Activated naive CD4-positive, alpha-beta T cell treated with anti-CD3 and anti-CD28 coated beads for 36 hours (primary cell): ENCODE measurements at regions not wholly inside any gene's neighbourhood (a gene's known extent, or its start where the extent isn't known, plus 50 kb on each side); places are given as distances from the start of the nearest gene placed in this dataset.
"Not testable (repeated sequence)": the region's sequence is repeated elsewhere in the genome, so short reads cannot be mapped to it uniquely, and the experiment has no call there.

Experiments used
- CTCF ChIA-PET: fragments of 350-600 bp; sonication (Branson Sonifier 250); formaldehyde crosslinking; loops from one replicate; lab custom pipeline; 2021; ENCODE audit warnings: antibody characterized with exemption; lab: Charles Lee
- DNase-seq: peaks from one replicate; pipeline ENCODE4 v3.0.0-alpha.2; 2020
- H3K27ac Mint-ChIP-seq: one replicate; pipeline ENCODE4 v1.8.0; 2021; ENCODE audit warnings: mild to moderate bottlenecking, mixed read lengths
- H3K27me3 Mint-ChIP-seq: one replicate; pipeline ENCODE4 v1.8.0; 2021; ENCODE audit warnings: low read depth, mixed read lengths
- H3K36me3 Mint-ChIP-seq: one replicate; pipeline ENCODE4 v1.8.0; 2021; ENCODE audit warnings: low read depth, mixed read lengths
- H3K4me1 Mint-ChIP-seq: one replicate; pipeline ENCODE4 v1.8.0; 2021; ENCODE audit warnings: low read depth, mixed read lengths
- H3K4me3 Mint-ChIP-seq: one replicate; pipeline ENCODE4 v1.8.0; 2021; ENCODE audit warnings: mild to moderate bottlenecking, moderate library complexity, mixed read lengths
- H3K9me3 Mint-ChIP-seq: one replicate; pipeline ENCODE4 v1.8.0; 2021; ENCODE audit warnings: mixed read lengths
- intact Hi-C: fragments of 100-400 bp; cut with micrococcal nuclease; formaldehyde crosslinking; loops from one replicate; pipeline ENCODE4 v1.15.1; 2023

DNA sequence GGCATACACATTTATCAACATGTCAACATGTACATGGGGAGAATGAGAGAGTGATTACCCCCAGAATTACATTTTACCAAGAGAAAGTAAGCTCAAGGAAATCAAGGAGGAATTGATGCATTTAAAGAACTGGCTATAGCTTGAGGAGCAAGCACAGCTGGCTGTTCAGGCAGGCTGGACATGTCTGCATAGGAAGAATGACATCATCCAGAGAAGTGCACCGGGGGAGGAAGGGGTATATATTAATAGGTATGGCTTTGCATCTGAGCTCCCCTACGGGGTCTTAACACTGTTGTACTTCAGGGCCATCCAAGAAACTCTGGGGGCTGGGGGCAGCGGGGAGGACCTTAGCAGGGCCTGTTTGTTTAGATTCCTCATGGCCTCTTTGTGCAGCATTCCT is 222.4 kb upstream of the VCX start:
- CTCF ChIA-PET = no interaction called here
- Mint-ChIP-seq H3K27ac (no peak overlapping the region), H3K4me3 (no peak overlapping the region), H3K4me1 (no peaks in the 10 kb centered on the region), H3K9me3 (peaks cover 2% of the 10 kb centered on the region), H3K27me3 (no peaks in the 10 kb centered on the region), H3K36me3 (no peaks in the 10 kb centered on the region)
- DNase-seq = no peak
- intact Hi-C loops = no loop called here

DNA sequence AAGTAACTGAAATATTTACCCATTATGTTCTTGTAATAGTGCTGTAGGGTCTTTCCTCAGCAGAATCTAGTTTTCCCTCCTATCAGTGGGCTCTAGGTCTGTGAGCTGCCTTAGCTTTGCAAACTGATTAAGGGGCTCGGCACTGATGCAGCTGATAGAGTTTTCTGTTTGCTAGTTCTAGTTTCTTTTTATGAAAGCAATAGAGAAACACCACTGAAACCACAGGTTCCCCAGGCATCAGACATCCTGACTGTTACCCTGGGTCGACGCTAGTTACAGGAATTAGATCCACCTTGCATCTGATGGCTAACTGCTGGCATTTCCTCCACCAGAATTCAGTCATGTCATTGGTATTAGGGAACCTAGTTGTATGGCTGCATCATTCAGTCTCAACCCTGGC is 225.0 kb upstream of the VCX start:
- no peaks in the 10 kb centered on the region for H3K4me1 Mint-ChIP-seq
- intact Hi-C loops = no loop called here

DNA sequence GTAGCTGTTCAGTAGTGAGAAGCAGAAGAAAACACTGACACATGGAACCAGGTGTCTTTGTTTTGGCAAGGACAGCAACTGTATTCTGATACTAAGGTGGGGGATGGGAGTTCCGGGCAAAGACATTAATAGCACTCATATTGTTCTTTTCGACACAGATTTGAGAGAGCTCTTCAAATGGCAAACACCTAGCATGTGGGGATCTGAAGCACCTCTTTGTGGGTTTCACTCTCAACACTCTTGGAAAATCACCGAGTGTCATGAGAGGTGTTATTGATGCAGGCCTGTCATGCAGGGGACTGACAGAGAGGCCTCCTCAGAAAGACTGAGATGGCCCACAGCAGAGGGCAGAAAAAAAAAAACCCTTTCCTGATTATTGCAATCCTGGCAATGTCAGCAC is 228.4 kb upstream of the VCX start:
- intact Hi-C loops = no loop called here
- H3K9me3 Mint-ChIP-seq = no peaks in the 10 kb centered on the region
- no peak overlapping the region for H3K27ac Mint-ChIP-seq
- H3K4me1 Mint-ChIP-seq = no peaks in the 10 kb centered on the region
- H3K4me3 Mint-ChIP-seq = no peak overlapping the region
- no peaks in the 10 kb centered on the region for H3K36me3 Mint-ChIP-seq
- CTCF ChIA-PET = no interaction called here
- no peaks in the 10 kb centered on the region for H3K27me3 Mint-ChIP-seq
- DNase-seq = no peak

More for the DNA sequence above, 225.0 kb upstream of the VCX start:
- Mint-ChIP-seq H3K27me3 (no peaks in the 10 kb centered on the region), H3K9me3 (peaks cover 2% of the 10 kb centered on the region), H3K4me3 (no peak overlapping the region), H3K27ac (no peak overlapping the region), H3K36me3 (no peaks in the 10 kb centered on the region)
- CTCF ChIA-PET = no interaction called here
- no peak for DNase-seq

DNA sequence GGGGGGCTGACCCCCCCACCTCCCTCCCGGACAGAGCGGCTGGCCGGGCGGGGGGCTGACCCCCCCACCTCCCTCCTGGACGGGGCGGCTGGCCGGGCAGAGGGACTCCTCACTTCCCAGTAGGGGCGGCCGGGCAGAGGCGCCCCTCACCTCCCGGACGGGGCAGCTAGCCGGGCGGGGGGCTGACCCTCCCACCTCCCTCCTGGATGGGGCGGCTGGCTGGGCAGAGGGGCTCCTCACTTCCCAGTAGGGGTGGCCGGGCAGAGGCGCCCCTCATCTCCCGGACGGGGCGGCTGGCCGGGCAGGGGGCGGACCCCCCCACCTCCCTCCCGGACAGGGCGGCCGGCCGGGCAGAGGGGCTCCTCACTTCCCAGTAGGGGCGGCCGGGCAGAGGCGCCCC is 234.3 kb upstream of the VCX start:
- DNase-seq, H3K9me3 Mint-ChIP-seq, H3K27me3 Mint-ChIP-seq, CTCF ChIA-PET, H3K36me3 Mint-ChIP-seq, H3K4me1 Mint-ChIP-seq, H3K4me3 Mint-ChIP-seq, intact Hi-C loops, H3K27ac Mint-ChIP-seq: not testable (repeated sequence)

DNA sequence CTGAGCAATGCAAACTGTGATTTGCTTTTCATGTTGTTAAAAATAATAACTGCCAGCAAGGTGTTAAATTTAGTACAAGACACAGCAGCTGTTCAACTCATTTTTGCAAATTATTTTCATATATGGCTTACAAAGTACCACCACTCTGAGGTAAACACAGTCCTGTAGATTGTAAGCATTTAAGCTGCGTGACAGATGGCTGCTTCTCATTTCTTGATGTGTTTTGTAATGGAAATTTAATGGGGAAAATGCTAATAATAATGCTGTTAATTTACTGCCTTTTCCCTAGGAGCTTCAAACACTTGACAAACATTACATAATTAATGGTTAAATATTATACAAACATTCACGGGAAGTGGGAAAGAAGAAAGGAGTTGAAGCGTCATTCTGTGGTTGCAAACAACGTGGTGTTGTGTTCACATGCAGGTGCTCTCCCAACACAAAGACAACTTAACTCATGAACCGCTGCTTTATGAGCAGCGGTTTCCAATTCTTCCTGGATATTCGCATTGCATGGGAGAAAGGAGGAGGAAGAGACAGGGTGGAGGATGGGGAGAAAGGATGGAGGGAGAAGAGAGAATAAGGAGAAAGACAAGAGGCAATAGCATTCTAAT is 236.8 kb upstream of the VCX start:
- Mint-ChIP-seq H3K27ac (no peak overlapping the region), H3K9me3 (peaks cover 4% of the 10 kb centered on the region), H3K36me3 (no peaks in the 10 kb centered on the region), H3K27me3 (no peaks in the 10 kb centered on the region), H3K4me3 (no peak overlapping the region), H3K4me1 (no peaks in the 10 kb centered on the region)
- no peak for DNase-seq
- CTCF ChIA-PET = no interaction called here
- intact Hi-C loops = no loop called here

DNA sequence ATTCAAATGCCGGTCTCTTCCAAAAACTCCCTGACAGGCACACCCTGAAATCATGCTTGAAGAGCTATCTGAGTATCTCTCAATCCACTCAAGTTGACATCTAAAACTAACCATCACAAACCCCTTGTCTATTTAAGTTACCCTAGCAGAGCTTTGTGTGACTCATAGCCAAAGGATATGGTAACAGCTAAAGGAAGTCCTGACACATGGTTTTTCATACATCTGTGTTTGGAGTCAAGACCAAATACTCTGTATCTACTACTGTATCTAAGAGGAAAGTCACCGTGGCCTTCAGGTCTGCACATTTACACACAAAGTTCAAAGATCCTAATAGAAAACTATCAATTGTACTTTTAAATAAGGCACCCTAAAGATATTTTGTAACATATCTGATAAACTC is 239.6 kb upstream of the VCX start:
- H3K27me3 Mint-ChIP-seq = no peaks in the 10 kb centered on the region
- peaks cover 4% of the 10 kb centered on the region for H3K9me3 Mint-ChIP-seq
- no peaks in the 10 kb centered on the region for H3K4me1 Mint-ChIP-seq
- H3K27ac Mint-ChIP-seq = no peak overlapping the region
- intact Hi-C loops = no loop called here
- no peak for DNase-seq
- H3K4me3 Mint-ChIP-seq = no peak overlapping the region
- H3K36me3 Mint-ChIP-seq = no peaks in the 10 kb centered on the region
- CTCF ChIA-PET = no interaction called here

DNA sequence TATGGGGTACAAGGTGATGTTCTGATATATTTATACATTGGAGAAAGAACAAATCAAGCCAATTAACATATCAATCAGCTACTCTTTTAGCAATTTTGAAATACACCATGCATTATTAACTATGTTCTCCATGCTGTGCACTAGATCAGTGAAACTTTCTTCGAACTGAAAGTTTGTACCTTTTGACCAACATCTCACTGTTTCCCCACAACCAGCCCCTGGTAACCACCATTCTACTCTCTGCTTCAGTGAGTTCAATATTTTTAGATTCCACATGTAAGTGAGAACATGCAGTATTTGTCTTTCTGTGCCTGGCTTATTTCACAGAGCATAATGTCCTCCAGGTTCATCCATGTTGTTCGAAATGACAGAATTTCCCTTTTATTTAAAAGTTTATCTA is 246.1 kb upstream of the VCX start:
- no peaks in the 10 kb centered on the region for H3K27me3 Mint-ChIP-seq
- no peaks in the 10 kb centered on the region for H3K36me3 Mint-ChIP-seq
- H3K27ac Mint-ChIP-seq = no peak overlapping the region
- CTCF ChIA-PET = no interaction called here
- no peak for DNase-seq
- H3K9me3 Mint-ChIP-seq = peaks cover 4% of the 10 kb centered on the region
- intact Hi-C loops = no loop called here
- no peaks in the 10 kb centered on the region for H3K4me1 Mint-ChIP-seq
- H3K4me3 Mint-ChIP-seq = no peak overlapping the region

DNA sequence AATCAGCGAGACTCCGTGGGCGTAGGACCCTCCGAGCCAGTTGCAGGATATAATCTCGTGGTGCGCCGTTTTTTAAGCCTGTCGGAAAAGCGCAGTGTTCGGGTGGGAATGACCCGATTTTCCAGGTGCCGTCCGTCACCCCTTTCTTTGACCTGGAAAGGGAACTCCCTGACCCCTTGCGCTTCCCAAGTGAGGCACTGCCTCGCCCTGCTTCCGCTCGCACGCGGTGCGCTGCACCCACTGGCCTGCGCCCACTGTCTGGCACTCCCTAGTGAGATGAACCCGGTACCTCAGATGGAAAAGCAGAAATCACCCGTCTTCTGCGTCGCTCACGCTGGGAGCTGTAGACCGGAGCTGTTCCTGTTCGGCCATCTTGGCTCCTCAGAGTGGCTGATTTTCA is 249.6 kb upstream of the VCX start:
- CTCF ChIA-PET, intact Hi-C loops, H3K4me3 Mint-ChIP-seq, H3K9me3 Mint-ChIP-seq, DNase-seq, H3K4me1 Mint-ChIP-seq, H3K27ac Mint-ChIP-seq, H3K27me3 Mint-ChIP-seq, H3K36me3 Mint-ChIP-seq: not testable (repeated sequence)

DNA sequence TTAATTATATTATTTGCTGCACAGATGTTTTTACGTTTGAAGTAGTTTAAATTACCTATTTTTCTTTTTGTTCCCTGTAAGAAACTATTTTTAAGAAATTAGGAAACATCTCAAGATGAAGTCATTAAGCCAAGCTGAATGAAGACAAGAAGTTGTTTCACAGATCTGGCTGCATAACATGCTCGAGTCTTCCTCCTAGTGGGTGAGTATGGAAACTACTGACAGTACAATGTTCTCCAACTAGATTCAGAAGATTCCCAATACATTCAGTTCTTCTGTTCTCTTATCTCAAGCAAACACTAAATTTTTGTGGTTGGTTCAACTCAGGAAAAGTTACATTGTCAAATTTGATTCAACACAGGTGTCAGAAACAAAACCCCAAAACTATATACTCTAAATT is 256.8 kb upstream of the VCX start:
- no peak overlapping the region for H3K27ac Mint-ChIP-seq
- no peaks in the 10 kb centered on the region for H3K9me3 Mint-ChIP-seq
- no peak overlapping the region for H3K4me3 Mint-ChIP-seq
- intact Hi-C loops = no loop called here
- CTCF ChIA-PET = no interaction called here
- H3K27me3 Mint-ChIP-seq = no peaks in the 10 kb centered on the region
- DNase-seq = no peak
- H3K4me1 Mint-ChIP-seq = no peaks in the 10 kb centered on the region
- no peaks in the 10 kb centered on the region for H3K36me3 Mint-ChIP-seq

DNA sequence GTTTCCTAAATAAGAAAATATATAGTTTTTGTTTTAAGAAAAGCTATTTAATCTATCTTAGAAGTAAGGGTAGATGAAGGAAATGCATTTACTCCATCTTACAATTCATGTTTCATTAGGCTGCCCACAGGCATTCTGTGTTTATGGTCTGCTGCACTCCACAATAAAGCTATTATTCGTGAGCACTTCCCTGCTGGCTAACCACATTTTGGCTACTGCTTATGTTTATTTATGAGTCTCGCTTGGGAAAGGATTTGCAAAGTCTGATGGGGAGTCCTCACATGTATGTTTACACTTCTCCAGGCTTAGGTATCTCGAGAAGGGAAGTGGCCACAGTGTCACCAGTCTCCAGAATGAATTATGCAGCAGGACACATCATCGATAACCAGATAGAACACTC is 260.8 kb upstream of the VCX start:
- intact Hi-C loops = no loop called here
- no peak for DNase-seq
- H3K36me3 Mint-ChIP-seq = no peaks in the 10 kb centered on the region
- H3K4me3 Mint-ChIP-seq = no peak overlapping the region
- CTCF ChIA-PET = no interaction called here
- H3K4me1 Mint-ChIP-seq = no peaks in the 10 kb centered on the region
- no peaks in the 10 kb centered on the region for H3K27me3 Mint-ChIP-seq
- H3K27ac Mint-ChIP-seq = no peak overlapping the region
- no peaks in the 10 kb centered on the region for H3K9me3 Mint-ChIP-seq

DNA sequence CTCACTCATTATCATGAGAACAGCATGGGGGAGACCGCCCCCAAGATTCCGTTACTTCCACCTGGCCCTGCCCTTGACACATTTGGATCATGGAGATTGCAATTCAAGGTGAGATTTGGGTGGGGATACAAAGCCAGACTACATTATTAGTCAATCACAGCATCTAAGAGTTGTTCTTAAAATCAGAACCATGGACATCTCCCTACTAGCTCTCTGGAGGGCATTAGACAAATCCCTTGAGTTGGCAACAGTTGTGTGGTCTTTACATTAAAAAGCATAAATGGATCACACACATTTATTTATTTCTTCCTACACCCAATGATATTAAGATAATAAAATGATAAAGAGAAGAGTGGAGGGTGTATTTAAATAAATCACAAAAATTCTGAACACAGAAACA is 262.8 kb upstream of the VCX start:
- CTCF ChIA-PET = no interaction called here
- DNase-seq = no peak
- Mint-ChIP-seq H3K4me3 (no peak overlapping the region), H3K27ac (no peak overlapping the region), H3K4me1 (no peaks in the 10 kb centered on the region), H3K9me3 (no peaks in the 10 kb centered on the region), H3K36me3 (no peaks in the 10 kb centered on the region), H3K27me3 (no peaks in the 10 kb centered on the region)
- intact Hi-C loops = no loop called here

DNA sequence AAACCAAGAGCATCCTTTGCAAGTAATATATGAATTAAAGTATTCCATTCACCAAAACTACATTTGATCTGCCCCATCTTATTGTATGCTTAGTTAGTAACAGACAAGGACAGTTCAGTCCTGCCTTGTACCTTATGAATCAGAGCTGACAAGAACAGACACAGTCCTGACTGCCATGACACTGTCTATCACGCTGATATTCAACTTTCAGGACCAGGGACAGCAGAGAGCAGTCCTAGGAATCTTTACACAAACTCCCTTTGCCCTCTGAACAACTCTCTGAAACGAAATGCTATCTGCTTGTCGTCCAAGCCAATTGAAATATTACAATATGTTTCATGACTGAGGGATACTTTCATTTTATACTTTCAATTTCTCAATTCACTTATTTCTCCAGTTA is 268.6 kb upstream of the VCX start:
- H3K36me3 Mint-ChIP-seq = no peaks in the 10 kb centered on the region
- H3K4me1 Mint-ChIP-seq = no peaks in the 10 kb centered on the region
- CTCF ChIA-PET = no interaction called here
- H3K27me3 Mint-ChIP-seq = no peaks in the 10 kb centered on the region
- H3K4me3 Mint-ChIP-seq = no peak overlapping the region
- intact Hi-C loops = no loop called here
- no peak for DNase-seq
- H3K9me3 Mint-ChIP-seq = no peaks in the 10 kb centered on the region
- no peak overlapping the region for H3K27ac Mint-ChIP-seq

DNA sequence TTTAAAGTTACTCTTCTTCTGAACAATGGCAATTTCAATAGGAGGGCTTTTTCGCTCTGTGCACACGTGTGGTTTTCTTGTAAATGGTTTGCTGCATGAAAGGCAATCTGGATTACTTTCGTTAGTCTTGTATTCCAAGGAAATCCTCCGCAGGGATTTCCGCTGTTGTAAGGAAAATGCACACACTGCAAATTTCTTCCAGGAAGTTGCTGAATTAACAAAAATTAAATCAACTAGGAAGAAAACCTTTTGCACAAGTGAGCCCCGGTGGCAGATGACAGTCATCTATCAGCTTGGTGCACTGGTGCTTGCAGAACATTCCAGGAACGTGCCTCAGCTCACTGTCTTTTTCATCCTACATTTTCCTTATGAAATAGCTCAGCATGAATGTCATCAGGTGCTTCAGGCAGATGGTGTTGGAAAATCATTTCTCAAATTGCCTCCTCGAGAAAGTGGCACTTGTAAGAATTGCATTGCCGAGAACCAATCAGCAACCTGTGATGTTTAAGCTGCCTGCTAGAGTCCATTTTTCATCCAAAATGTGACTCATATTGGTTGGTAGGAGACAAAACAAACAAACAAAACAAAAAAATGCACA is 272.4 kb upstream of the VCX start:
- no peaks in the 10 kb centered on the region for H3K9me3 Mint-ChIP-seq
- no peaks in the 10 kb centered on the region for H3K36me3 Mint-ChIP-seq
- H3K27me3 Mint-ChIP-seq = no peaks in the 10 kb centered on the region
- intact Hi-C loops = no loop called here
- no peak overlapping the region for H3K4me3 Mint-ChIP-seq
- no peak overlapping the region for H3K27ac Mint-ChIP-seq
- CTCF ChIA-PET = interaction anchor here (0.6 kb wide), 1 partner anchor 48 kb away, joined by 3 read pairs; no protein-coding TSS in a partner anchor
- DNase-seq = no peak
- H3K4me1 Mint-ChIP-seq = no peaks in the 10 kb centered on the region
